Tibial nerve (tissue), 4 donors: ENCODE measurements at regions not wholly inside any gene's neighbourhood (a gene's known extent, or its start where the extent isn't known, plus 50 kb on each side); places are given as distances from the start of the nearest gene placed in this dataset.

ENCODE experiments used
- DNase-seq, 2 donors: peaks; one replicate each; pipeline ENCODE4 v3.0.0-alpha.2; 2019; ENCODE audit warnings: low spot score in 2 of 2
- H3K27ac ChIP-seq, 4 donors: fragments of 200-600 bp; sonication (generic) in 3 of 4; one replicate each; pipeline ENCODE4 v1.5.1; 2017 to 2019; ENCODE audit warnings: mild to moderate bottlenecking in 1 of 4
- H3K27me3 ChIP-seq, 2 donors: fragments of 200-600 bp; sonication (generic) in 1 of 2; one replicate each; pipeline versions ENCODE4 v1.5.1 to v1.6.0; 2017 to 2019
- H3K36me3 ChIP-seq, 3 donors: fragments of 200-600 bp; sonication (generic); one replicate each; pipeline ENCODE4 v1.5.1; 2018 to 2019
- H3K4me1 ChIP-seq, 4 donors: fragments of 200-600 bp; sonication (generic) in 3 of 4; one replicate each; pipeline ENCODE4 v1.5.1; 2017 to 2019
- H3K4me3 ChIP-seq, 4 donors: fragments of 200-600 bp; sonication (generic) in 3 of 4; one replicate each; pipeline ENCODE4 v1.5.1; 2017 to 2019; ENCODE audit warnings: mild to moderate bottlenecking in 1 of 4, moderate library complexity in 1 of 4
- H3K9me3 ChIP-seq, 4 donors: fragments of 200-600 bp; sonication (generic) in 3 of 4; one replicate each; pipeline ENCODE4 v1.5.1; 2017 to 2019
- EP300 ChIP-seq, 2 donors: sonication (generic); formaldehyde crosslinking; IDR thresholded peaks; one replicate each; pipeline ENCODE4 v1.6.1; 2017; ENCODE audit warnings: antibody characterized with exemption in 2 of 2, mild to moderate bottlenecking in 1 of 2
- POLR2A ChIP-seq, 2 donors: fragments of 450-650 bp; IDR thresholded peaks; one replicate each; pipeline ENCODE4 v1.6.1; 2017; ENCODE audit warnings: antibody characterized with exemption in 2 of 2, mild to moderate bottlenecking in 2 of 2, moderate library complexity in 2 of 2
- WGBS, 2 donors: methylation state at CpG; one replicate each; pipeline ENCODE4 v1.1.5; 2018; 5-methylcytosine and 5-hydroxymethylcytosine counted together
- TF ChIP-seq, protein P1 (sequence below), 5 experiments: fragments of 200-600 bp in 3 of 5; fragments of 450-650 bp in 2 of 5; sonication (generic) in 3 of 5; IDR thresholded peaks; one replicate each; pipeline ENCODE4 v1.5.1; 2016 to 2019; ENCODE audit warnings: antibody characterized with exemption in 5 of 5, mild to moderate bottlenecking in 3 of 5, moderate library complexity in 2 of 5

- DNase-seq: no peak
- Histone ChIP-seq H3K27ac (no peak overlapping the region), H3K36me3 (no peaks in the 10 kb centered on the region), H3K27me3 (no peaks in the 10 kb centered on the region), H3K9me3 (no peaks in the 10 kb centered on the region), H3K4me3 (no peak overlapping the region), H3K4me1 (peaks cover 0 to 6% (median 2%) of the 10 kb centered on the region in 4 donors)
- WGBS, 2 donors: 80 to 84% methylated on average over 2 of the region's 2 CpGs
- TF ChIP-seq, protein P1, sequence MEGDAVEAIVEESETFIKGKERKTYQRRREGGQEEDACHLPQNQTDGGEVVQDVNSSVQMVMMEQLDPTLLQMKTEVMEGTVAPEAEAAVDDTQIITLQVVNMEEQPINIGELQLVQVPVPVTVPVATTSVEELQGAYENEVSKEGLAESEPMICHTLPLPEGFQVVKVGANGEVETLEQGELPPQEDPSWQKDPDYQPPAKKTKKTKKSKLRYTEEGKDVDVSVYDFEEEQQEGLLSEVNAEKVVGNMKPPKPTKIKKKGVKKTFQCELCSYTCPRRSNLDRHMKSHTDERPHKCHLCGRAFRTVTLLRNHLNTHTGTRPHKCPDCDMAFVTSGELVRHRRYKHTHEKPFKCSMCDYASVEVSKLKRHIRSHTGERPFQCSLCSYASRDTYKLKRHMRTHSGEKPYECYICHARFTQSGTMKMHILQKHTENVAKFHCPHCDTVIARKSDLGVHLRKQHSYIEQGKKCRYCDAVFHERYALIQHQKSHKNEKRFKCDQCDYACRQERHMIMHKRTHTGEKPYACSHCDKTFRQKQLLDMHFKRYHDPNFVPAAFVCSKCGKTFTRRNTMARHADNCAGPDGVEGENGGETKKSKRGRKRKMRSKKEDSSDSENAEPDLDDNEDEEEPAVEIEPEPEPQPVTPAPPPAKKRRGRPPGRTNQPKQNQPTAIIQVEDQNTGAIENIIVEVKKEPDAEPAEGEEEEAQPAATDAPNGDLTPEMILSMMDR (IDR thresholded peaks at IDR 0.05): no peak
- no peak for TF ChIP-seq POLR2A (IDR thresholded peaks at IDR 0.05)
- TF ChIP-seq EP300 (IDR thresholded peaks at IDR 0.05): no peak
Observed at GRCh38 chr2:207316906-207317305, 151.2 kb upstream of the KLF7 start.

- DNase-seq: no peak
- Histone ChIP-seq H3K27ac (no peak overlapping the region), H3K4me1 (peaks cover 0 to 6% (median 0%) of the 10 kb centered on the region in 4 donors), H3K27me3 (no peaks in the 10 kb centered on the region), H3K9me3 (no peaks in the 10 kb centered on the region), H3K36me3 (no peaks in the 10 kb centered on the region), H3K4me3 (no peak overlapping the region)
- WGBS, 2 donors: 50 to 54% methylated on average over 4 of the region's 4 CpGs
- TF ChIP-seq, protein P1 (IDR thresholded peaks at IDR 0.05): no peak
- peak in 1 of 2 donors; percentile 16 for TF ChIP-seq EP300 (IDR thresholded peaks at IDR 0.05)
Observed at GRCh38 chr2:207317378-207317984, 151.7 kb upstream of the KLF7 start.

DNA sequence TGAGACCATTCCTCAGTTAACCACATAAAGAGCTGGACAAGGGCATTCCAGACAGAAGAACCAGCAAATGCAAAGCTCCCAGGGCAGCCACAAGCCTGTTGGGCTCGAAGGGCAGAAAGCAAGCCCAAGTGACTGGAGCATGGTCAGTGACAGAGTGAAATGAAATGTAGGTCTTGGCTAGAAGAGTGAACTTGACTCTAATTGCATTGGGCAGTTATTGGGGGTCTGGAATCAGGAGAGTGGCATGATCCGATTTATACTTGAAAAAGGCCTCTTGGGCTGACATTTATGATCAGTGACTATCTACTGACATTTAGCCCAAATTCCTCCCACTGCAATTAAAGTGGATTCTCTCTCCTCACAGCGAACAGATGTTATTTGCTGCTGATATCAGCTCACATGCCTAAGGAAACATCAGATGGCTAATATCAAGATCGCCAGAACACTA lies 152.5 kb upstream of the KLF7 start:
- TF ChIP-seq, protein P1 (IDR thresholded peaks at IDR 0.05): no peak
- TF ChIP-seq POLR2A (IDR thresholded peaks at IDR 0.05) (no peak), EP300 (IDR thresholded peaks at IDR 0.05) (no peak)
- H3K27me3 ChIP-seq: no peaks in the 10 kb centered on the region
- no peaks in the 10 kb centered on the region for H3K9me3 ChIP-seq
- 89 to 97% methylated on average over 4 of the region's 4 CpGs for WGBS, 2 donors
- H3K4me3 ChIP-seq: no peak overlapping the region
- no peak for DNase-seq
- H3K27ac ChIP-seq: no peak overlapping the region
- H3K4me1 ChIP-seq: peaks cover 0 to 6% (median 0%) of the 10 kb centered on the region in 4 donors
- H3K36me3 ChIP-seq: no peaks in the 10 kb centered on the region

- DNase-seq: no peak
- Histone ChIP-seq H3K9me3 (no peaks in the 10 kb centered on the region), H3K4me3 (no peak overlapping the region), H3K36me3 (no peaks in the 10 kb centered on the region), H3K27me3 (no peaks in the 10 kb centered on the region), H3K4me1 (peaks cover 0 to 6% (median 0%) of the 10 kb centered on the region in 4 donors), H3K27ac (no peak overlapping the region)
- TF ChIP-seq POLR2A (IDR thresholded peaks at IDR 0.05): no peak
- TF ChIP-seq, protein P1 (IDR thresholded peaks at IDR 0.05): no peak
- no peak for TF ChIP-seq EP300 (IDR thresholded peaks at IDR 0.05)
Observed at GRCh38 chr2:207319316-207319715, 153.6 kb upstream of the KLF7 start.

DNA sequence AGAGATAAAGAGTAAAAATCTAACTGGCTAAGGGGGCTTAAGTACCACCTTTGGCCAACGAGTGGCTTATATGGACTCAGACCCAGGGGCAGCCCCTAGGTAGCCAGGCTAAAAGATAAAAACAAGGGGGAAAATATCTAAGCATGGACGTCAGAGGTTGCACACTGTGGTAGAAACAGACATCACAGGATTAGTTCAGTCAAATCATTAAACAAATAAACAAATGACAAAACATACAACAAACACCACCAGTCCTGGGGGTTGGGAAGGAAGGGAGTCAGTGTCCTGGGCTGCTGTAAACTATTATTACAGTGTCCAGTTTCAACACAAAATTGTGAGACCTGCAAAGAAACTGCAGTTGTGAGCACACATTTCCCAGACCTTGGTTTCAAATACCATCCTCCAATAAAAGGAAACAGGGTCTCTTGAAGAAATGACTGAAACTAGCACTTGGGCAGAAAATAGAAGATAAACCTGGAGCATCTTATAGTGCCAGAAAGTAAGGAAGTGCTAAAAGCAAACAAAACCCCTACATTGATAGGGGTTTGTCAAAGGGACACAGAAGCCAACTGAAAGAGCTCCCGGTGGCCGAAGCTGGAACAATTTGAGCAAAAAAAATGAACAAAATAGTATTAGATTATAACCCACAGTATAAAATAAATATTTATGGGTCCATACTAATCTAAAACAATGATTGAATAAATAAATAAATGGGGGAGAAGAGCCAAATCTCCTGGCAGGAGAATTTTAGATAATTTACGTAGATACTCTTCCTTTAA lies 154.8 kb upstream of the KLF7 start:
- no peak for DNase-seq
- Histone ChIP-seq H3K27ac (no peak overlapping the region), H3K4me1 (peaks cover 0 to 6% (median 0%) of the 10 kb centered on the region in 4 donors), H3K4me3 (no peak overlapping the region), H3K36me3 (no peaks in the 10 kb centered on the region), H3K9me3 (no peaks in the 10 kb centered on the region), H3K27me3 (no peaks in the 10 kb centered on the region)
- 71 to 74% methylated on average over 5 of the region's 5 CpGs for WGBS, 2 donors
- TF ChIP-seq EP300 (IDR thresholded peaks at IDR 0.05) (no peak), POLR2A (IDR thresholded peaks at IDR 0.05) (no peak)
- TF ChIP-seq, protein P1 (IDR thresholded peaks at IDR 0.05): no peak
